DOHH2 (cell line): ENCODE measurements at regions not wholly inside any gene's neighbourhood (a gene's known extent, or its start where the extent isn't known, plus 50 kb on each side); places are given as distances from the start of the nearest gene placed in this dataset.

ENCODE experiments used
- H3F3A ChIP-seq: fragments of 200-600 bp; sonication (generic), shearing (Covaris generic); 2 replicates; pipeline ENCODE4 v1.6.0; 2016; ENCODE audit warnings: antibody characterized with exemption, mild to moderate bottlenecking; ENCODE audit not compliant: control insufficient read depth, insufficient read depth
- H3K27ac ChIP-seq: fragments of 200-600 bp; sonication (generic); 2 replicates; pipeline ENCODE4 v1.5.1; 2014; ENCODE audit warnings: low read depth, mild to moderate bottlenecking, low read length, moderate library complexity
- H3K27me3 ChIP-seq: fragments of 200-600 bp; sonication (generic); 2 replicates; pipeline ENCODE4 v1.6.1; 2014; ENCODE audit warnings: mild to moderate bottlenecking, low read length, mixed read lengths; ENCODE audit not compliant: control insufficient read depth
- H3K36me3 ChIP-seq: fragments of 200-600 bp; sonication (generic); 2 replicates; pipeline ENCODE4 v1.6.1; 2014; ENCODE audit warnings: mild to moderate bottlenecking, low read length, moderate library complexity, mixed read lengths; ENCODE audit not compliant: control insufficient read depth
- H3K4me1 ChIP-seq: fragments of 200-600 bp; sonication (generic); 2 replicates; pipeline ENCODE4 v1.6.1; 2014; ENCODE audit warnings: mild to moderate bottlenecking, low read length, mixed read lengths; ENCODE audit not compliant: control insufficient read depth
- H3K4me2 ChIP-seq: fragments of 200-600 bp; sonication (generic); 2 replicates; pipeline ENCODE4 v1.6.0; 2014; ENCODE audit warnings: mild to moderate bottlenecking, low read length, moderate library complexity
- H3K4me3 ChIP-seq: fragments of 200-600 bp; sonication (generic); 2 replicates; pipeline ENCODE4 v1.5.1; 2014; ENCODE audit warnings: mild to moderate bottlenecking, low read length, mixed read lengths
- H3K79me2 ChIP-seq: fragments of 200-600 bp; sonication (generic); 2 replicates; pipeline ENCODE4 v1.6.1; 2014; ENCODE audit warnings: mild to moderate bottlenecking, low read length, mixed read lengths; ENCODE audit not compliant: control insufficient read depth
- H3K9me2 ChIP-seq: fragments of 200-600 bp; sonication (generic); replicated peaks from 2 replicates; pipeline ENCODE4 v1.6.1; 2014; ENCODE audit warnings: mild to moderate bottlenecking, low read length, mixed read lengths; ENCODE audit not compliant: control insufficient read depth
- H3K9me3 ChIP-seq: fragments of 200-600 bp; sonication (generic); 2 replicates; pipeline ENCODE4 v1.6.1; 2014; ENCODE audit warnings: antibody characterized with exemption, low read length, mixed read lengths; ENCODE audit not compliant: control insufficient read depth, insufficient read depth
- H4K20me1 ChIP-seq: fragments of 200-600 bp; sonication (generic); 2 replicates; pipeline ENCODE4 v1.6.0; 2014; ENCODE audit warnings: low read depth, mild to moderate bottlenecking, antibody characterized with exemption, low read length, moderate library complexity; ENCODE audit not compliant: control insufficient read depth, insufficient read depth
- CTCF ChIP-seq: fragments of 200-600 bp; sonication (generic); IDR thresholded peaks from one replicate; pipeline ENCODE4 v1.5.1; 2014; ENCODE audit warnings: antibody characterized with exemption, mild to moderate bottlenecking, low read depth, low read length; ENCODE audit not compliant: poor library complexity, severe bottlenecking
- EZH2phosphoT487 ChIP-seq: fragments of 200-600 bp; sonication (generic); IDR thresholded peaks from 2 replicates; pipeline ENCODE4 v1.6.1; 2017; ENCODE audit warnings: borderline replicate concordance, mild to moderate bottlenecking, antibody characterized with exemption, low read length, moderate library complexity, mixed read lengths

- H3K4me1 ChIP-seq, result no peaks in the 10 kb centered on the region
- H3K27ac ChIP-seq, result no peak overlapping the region
- no peak for TF ChIP-seq CTCF
- no peak for TF ChIP-seq EZH2phosphoT487
- no peaks in the 10 kb centered on the region for H3K79me2 ChIP-seq
- no peak overlapping the region for H3K4me2 ChIP-seq
- no peak overlapping the region for H3K4me3 ChIP-seq
- H4K20me1 ChIP-seq, result no peaks in the 10 kb centered on the region
- H3F3A ChIP-seq, result no peaks in the 10 kb centered on the region
- H3K9me3 ChIP-seq, result no peaks in the 10 kb centered on the region
- H3K9me2 ChIP-seq, result no peaks in the 10 kb centered on the region
- H3K27me3 ChIP-seq, result peaks cover 5% of the 10 kb centered on the region; the same call in 1 of the 2 replicates
- H3K36me3 ChIP-seq, result no peaks in the 10 kb centered on the region
Observed at GRCh38 chr2:190809139-190809764, 71.4 kb upstream of the GLS start.

GRCh38 chr2:190809876-190810525 lies 70.6 kb upstream of the GLS start:
- H3F3A ChIP-seq, result no peaks in the 10 kb centered on the region
- TF ChIP-seq CTCF (no peak), EZH2phosphoT487 (no peak)
- H3K27me3 ChIP-seq, result peaks cover 5% of the 10 kb centered on the region; the same call in 1 of the 2 replicates
- no peak overlapping the region for H3K27ac ChIP-seq
- H3K9me2 ChIP-seq, result no peaks in the 10 kb centered on the region
- no peak overlapping the region for H3K4me2 ChIP-seq
- no peak overlapping the region for H3K4me3 ChIP-seq
- no peaks in the 10 kb centered on the region for H4K20me1 ChIP-seq
- H3K4me1 ChIP-seq, result no peaks in the 10 kb centered on the region
- H3K79me2 ChIP-seq, result no peaks in the 10 kb centered on the region
- H3K9me3 ChIP-seq, result no peaks in the 10 kb centered on the region
- no peaks in the 10 kb centered on the region for H3K36me3 ChIP-seq

GRCh38 chr2:190810981-190811587 lies 69.5 kb upstream of the GLS start:
- TF ChIP-seq EZH2phosphoT487 (no peak), CTCF (no peak)
- Histone ChIP-seq H3K4me3 (no peak overlapping the region), H3K79me2 (no peaks in the 10 kb centered on the region), H3K36me3 (no peaks in the 10 kb centered on the region), H3K9me3 (no peaks in the 10 kb centered on the region), H4K20me1 (no peaks in the 10 kb centered on the region), H3K4me2 (no peak overlapping the region), H3F3A (no peaks in the 10 kb centered on the region), H3K27me3 (peaks cover 5% of the 10 kb centered on the region; the same call in 1 of the 2 replicates), H3K27ac (no peak overlapping the region), H3K4me1 (no peaks in the 10 kb centered on the region), H3K9me2 (no peaks in the 10 kb centered on the region)
